SU-DHL-6 (cell line): ENCODE measurements at regions not wholly inside any gene's neighbourhood (a gene's known extent, or its start where the extent isn't known, plus 50 kb on each side); places are given as distances from the start of the nearest gene placed in this dataset.

Experiments
- H2AFZ ChIP-seq: fragments of 200-600 bp; sonication (generic); 2 replicates; pipeline ENCODE4 v1.6.1; 2014; ENCODE audit warnings: low read depth, mild to moderate bottlenecking, moderate library complexity, mixed read lengths, antibody characterized with exemption, low read length; ENCODE audit not compliant: severe bottlenecking
- H3F3A ChIP-seq: fragments of 200-600 bp; shearing (Covaris generic); 2 replicates; pipeline ENCODE4 v1.6.0; 2016; ENCODE audit warnings: antibody characterized with exemption, mild to moderate bottlenecking; ENCODE audit not compliant: insufficient read depth
- H3K27ac ChIP-seq: fragments of 200-600 bp; sonication (generic); 2 replicates; pipeline ENCODE4 v1.5.1; 2016; ENCODE audit warnings: low read depth, mild to moderate bottlenecking, low read length, moderate library complexity, mixed read lengths
- H3K27me3 ChIP-seq: fragments of 200-600 bp; sonication (generic), shearing (Covaris generic); 2 replicates; pipeline ENCODE4 v1.6.0; 2014; ENCODE audit warnings: mild to moderate bottlenecking, low read length
- H3K36me3 ChIP-seq: fragments of 200-600 bp; sonication (generic); 2 replicates; pipeline ENCODE4 v1.6.1; 2014; ENCODE audit warnings: mild to moderate bottlenecking, low read length, mixed read lengths
- H3K4me2 ChIP-seq: fragments of 300-600, 200-600 bp; shearing (Covaris generic), sonication (generic); 2 replicates; pipeline ENCODE4 v1.6.0; 2014; ENCODE audit warnings: low read length, low read depth, mild to moderate bottlenecking; ENCODE audit not compliant: poor library complexity, severe bottlenecking
- H3K4me3 ChIP-seq: fragments of 200-600 bp; sonication (generic); 2 replicates; pipeline ENCODE4 v1.5.1; 2014; ENCODE audit warnings: antibody characterized with exemption, low read length, mild to moderate bottlenecking, mixed read lengths; ENCODE audit not compliant: insufficient read depth, poor library complexity, severe bottlenecking
- H3K79me2 ChIP-seq: fragments of 200-600 bp; sonication (generic); 2 replicates; pipeline ENCODE4 v1.6.1; 2014; ENCODE audit warnings: mild to moderate bottlenecking, low read length, moderate library complexity; ENCODE audit not compliant: insufficient read depth
- H3K9ac ChIP-seq: fragments of 200-600 bp; sonication (generic); 2 replicates; pipeline ENCODE4 v1.7.0; 2014; ENCODE audit warnings: mild to moderate bottlenecking, low read length
- H3K9me2 ChIP-seq: fragments of 200-600 bp; sonication (generic); replicated peaks from 2 replicates; pipeline ENCODE4 v1.6.1; 2014; ENCODE audit warnings: low read length; ENCODE audit not compliant: insufficient read depth
- H3K9me3 ChIP-seq: fragments of 200-600 bp; sonication (generic); 2 replicates; pipeline ENCODE4 v1.6.1; 2014; ENCODE audit warnings: low read length, mixed read lengths; ENCODE audit not compliant: insufficient read depth
- H4K20me1 ChIP-seq: fragments of 200-600 bp; sonication (generic); 2 replicates; pipeline ENCODE4 v1.6.1; 2014; ENCODE audit warnings: low read depth, mild to moderate bottlenecking, antibody characterized with exemption, low read length, moderate library complexity, mixed read lengths
- EZH2phosphoT487 ChIP-seq: fragments of 200-600 bp; sonication (generic), shearing (Covaris generic); conservative IDR thresholded peaks from 2 replicates; pipeline ENCODE4 v1.6.1; 2018; ENCODE audit warnings: mild to moderate bottlenecking, antibody characterized with exemption, low read length, moderate library complexity, mixed read lengths
- TF ChIP-seq, protein P1 (sequence below): fragments of 200-600 bp; sonication (generic); IDR thresholded peaks from one replicate; pipeline ENCODE4 v1.5.1; 2017; ENCODE audit warnings: antibody characterized with exemption, mild to moderate bottlenecking, low read length, moderate library complexity; ENCODE audit not compliant: insufficient read depth, poor library complexity, severe bottlenecking

- no peaks in the 10 kb centered on the region for H3F3A ChIP-seq
- H3K9me2 ChIP-seq = no peaks in the 10 kb centered on the region
- H3K4me3 ChIP-seq = no peak overlapping the region
- no peaks in the 10 kb centered on the region for H3K27me3 ChIP-seq
- no peaks in the 10 kb centered on the region for H3K79me2 ChIP-seq
- H3K36me3 ChIP-seq = no peaks in the 10 kb centered on the region
- no peaks in the 10 kb centered on the region for H4K20me1 ChIP-seq
- TF ChIP-seq, protein P1, sequence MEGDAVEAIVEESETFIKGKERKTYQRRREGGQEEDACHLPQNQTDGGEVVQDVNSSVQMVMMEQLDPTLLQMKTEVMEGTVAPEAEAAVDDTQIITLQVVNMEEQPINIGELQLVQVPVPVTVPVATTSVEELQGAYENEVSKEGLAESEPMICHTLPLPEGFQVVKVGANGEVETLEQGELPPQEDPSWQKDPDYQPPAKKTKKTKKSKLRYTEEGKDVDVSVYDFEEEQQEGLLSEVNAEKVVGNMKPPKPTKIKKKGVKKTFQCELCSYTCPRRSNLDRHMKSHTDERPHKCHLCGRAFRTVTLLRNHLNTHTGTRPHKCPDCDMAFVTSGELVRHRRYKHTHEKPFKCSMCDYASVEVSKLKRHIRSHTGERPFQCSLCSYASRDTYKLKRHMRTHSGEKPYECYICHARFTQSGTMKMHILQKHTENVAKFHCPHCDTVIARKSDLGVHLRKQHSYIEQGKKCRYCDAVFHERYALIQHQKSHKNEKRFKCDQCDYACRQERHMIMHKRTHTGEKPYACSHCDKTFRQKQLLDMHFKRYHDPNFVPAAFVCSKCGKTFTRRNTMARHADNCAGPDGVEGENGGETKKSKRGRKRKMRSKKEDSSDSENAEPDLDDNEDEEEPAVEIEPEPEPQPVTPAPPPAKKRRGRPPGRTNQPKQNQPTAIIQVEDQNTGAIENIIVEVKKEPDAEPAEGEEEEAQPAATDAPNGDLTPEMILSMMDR = no peak
- no peak for TF ChIP-seq EZH2phosphoT487
- H2AFZ ChIP-seq = no peak overlapping the region
- no peak overlapping the region for H3K4me2 ChIP-seq
- H3K9ac ChIP-seq = no peak overlapping the region
- H3K27ac ChIP-seq = no peak overlapping the region
- H3K9me3 ChIP-seq = no peaks in the 10 kb centered on the region
Observed at GRCh38 chr3:113055201-113055600, 64.4 kb downstream of the GTPBP8 start.

DNA sequence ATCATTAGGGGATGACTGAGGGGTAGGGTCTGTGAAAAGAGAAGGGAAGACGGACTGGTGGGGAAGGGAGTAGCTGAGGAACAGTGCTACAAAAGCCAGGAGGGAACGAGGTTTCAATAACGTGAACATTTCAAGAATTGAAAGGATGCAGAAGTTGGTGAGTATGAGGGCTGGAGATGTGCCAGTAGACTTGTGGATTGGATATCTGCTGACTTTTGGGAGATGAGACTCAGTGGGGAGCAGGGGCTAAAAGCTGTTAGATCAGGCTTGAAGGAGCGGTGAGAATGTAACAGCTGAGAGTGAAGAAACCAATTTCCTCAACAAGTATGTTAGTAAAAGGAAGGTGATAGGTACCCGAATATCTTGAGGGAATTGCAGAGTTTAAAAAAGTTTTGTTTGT is 65.2 kb downstream of the GTPBP8 start:
- Histone ChIP-seq H3K4me3 (no peak overlapping the region), H3K27ac (no peak overlapping the region), H3K79me2 (no peaks in the 10 kb centered on the region), H3K9ac (no peak overlapping the region), H3K9me2 (no peaks in the 10 kb centered on the region), H3K9me3 (no peaks in the 10 kb centered on the region), H3K27me3 (no peaks in the 10 kb centered on the region), H3K4me2 (no peak overlapping the region), H4K20me1 (no peaks in the 10 kb centered on the region), H3K36me3 (no peaks in the 10 kb centered on the region), H2AFZ (no peak overlapping the region), H3F3A (no peaks in the 10 kb centered on the region)
- TF ChIP-seq, protein P1 = no peak
- TF ChIP-seq EZH2phosphoT487 = no peak

DNA sequence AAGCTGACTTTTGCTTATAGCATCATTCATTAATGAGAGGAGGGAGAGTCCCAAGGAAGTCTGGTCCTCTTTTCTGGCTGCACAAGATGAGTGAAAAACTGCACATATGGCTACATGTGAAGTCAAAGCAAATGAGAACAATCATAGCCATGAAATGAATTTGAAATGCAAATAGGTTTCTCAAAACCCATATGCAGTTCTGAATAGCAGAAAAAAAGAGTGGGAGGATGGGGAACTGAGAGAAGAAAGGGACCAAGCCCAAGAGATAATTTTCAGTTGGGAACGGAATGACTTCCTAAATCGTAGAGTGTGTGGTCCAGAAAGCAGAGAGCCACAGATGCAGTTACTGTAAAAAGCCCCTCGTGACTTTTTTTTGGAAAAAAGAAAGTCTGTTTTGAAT is 66.3 kb downstream of the GTPBP8 start:
- no peaks in the 10 kb centered on the region for H3K9me2 ChIP-seq
- H3K27me3 ChIP-seq = no peaks in the 10 kb centered on the region
- TF ChIP-seq EZH2phosphoT487 = no peak
- TF ChIP-seq, protein P1 = no peak
- no peak overlapping the region for H3K4me3 ChIP-seq
- no peaks in the 10 kb centered on the region for H3F3A ChIP-seq
- no peak overlapping the region for H3K9ac ChIP-seq
- no peaks in the 10 kb centered on the region for H3K36me3 ChIP-seq
- no peak overlapping the region for H3K4me2 ChIP-seq
- no peak overlapping the region for H2AFZ ChIP-seq
- no peaks in the 10 kb centered on the region for H3K9me3 ChIP-seq
- no peaks in the 10 kb centered on the region for H4K20me1 ChIP-seq
- H3K27ac ChIP-seq = no peak overlapping the region
- H3K79me2 ChIP-seq = no peaks in the 10 kb centered on the region
